Muscle layer of duodenum (tissue), 2 donors: ENCODE measurements at regions not wholly inside any gene's neighbourhood (a gene's known extent, or its start where the extent isn't known, plus 50 kb on each side); places are given as distances from the start of the nearest gene placed in this dataset.

ENCODE experiments used
- H3K27ac ChIP-seq: one replicate; pipeline ENCODE4 v1.7.0; 2013; ENCODE audit warnings: mild to moderate bottlenecking, low read length
- H3K27me3 ChIP-seq: one replicate; pipeline ENCODE4 v1.7.0; 2013; ENCODE audit warnings: low read depth, mild to moderate bottlenecking, control low read depth, low read length
- H3K36me3 ChIP-seq, 2 donors: one replicate each; pipeline ENCODE4 v1.7.0; 2013; ENCODE audit warnings: low read length in 2 of 2, control low read depth in 1 of 2, mild to moderate bottlenecking in 1 of 2; ENCODE audit not compliant: insufficient read depth in 2 of 2, control insufficient read depth in 1 of 2
- H3K4me1 ChIP-seq, 2 donors: one replicate each; pipeline ENCODE4 v1.7.0; 2013; ENCODE audit warnings: low read length in 2 of 2, mild to moderate bottlenecking in 2 of 2, control low read depth in 1 of 2, moderate library complexity in 1 of 2; ENCODE audit not compliant: insufficient read depth in 2 of 2, control insufficient read depth in 1 of 2
- H3K4me3 ChIP-seq, 2 donors: one replicate each; pipeline ENCODE4 v1.7.0; 2013; ENCODE audit warnings: low read length in 2 of 2, low read depth in 1 of 2, mild to moderate bottlenecking in 1 of 2
- H3K9me3 ChIP-seq, 2 donors: one replicate each; pipeline ENCODE4 v1.7.0; 2013; ENCODE audit warnings: low read length in 2 of 2, control low read depth in 1 of 2, mild to moderate bottlenecking in 1 of 2; ENCODE audit not compliant: control insufficient read depth in 1 of 2
- donor health status: healthy.

GRCh38 chr2:171608168-171608567 lies 79.1 kb upstream of the DYNC1I2 start:
- Histone ChIP-seq H3K27ac (no peak overlapping the region), H3K9me3 (no peaks in the 10 kb centered on the region), H3K36me3 (no peaks in the 10 kb centered on the region), H3K4me1 (no peaks in the 10 kb centered on the region), H3K4me3 (no peak overlapping the region), H3K27me3 (no peaks in the 10 kb centered on the region)

GRCh38 chr2:171610824-171611223 lies 76.4 kb upstream of the DYNC1I2 start:
- no peaks in the 10 kb centered on the region for H3K27me3 ChIP-seq
- no peak overlapping the region for H3K4me3 ChIP-seq
- H3K36me3 ChIP-seq: no peaks in the 10 kb centered on the region
- no peak overlapping the region for H3K27ac ChIP-seq
- no peaks in the 10 kb centered on the region for H3K9me3 ChIP-seq
- no peaks in the 10 kb centered on the region for H3K4me1 ChIP-seq

DNA sequence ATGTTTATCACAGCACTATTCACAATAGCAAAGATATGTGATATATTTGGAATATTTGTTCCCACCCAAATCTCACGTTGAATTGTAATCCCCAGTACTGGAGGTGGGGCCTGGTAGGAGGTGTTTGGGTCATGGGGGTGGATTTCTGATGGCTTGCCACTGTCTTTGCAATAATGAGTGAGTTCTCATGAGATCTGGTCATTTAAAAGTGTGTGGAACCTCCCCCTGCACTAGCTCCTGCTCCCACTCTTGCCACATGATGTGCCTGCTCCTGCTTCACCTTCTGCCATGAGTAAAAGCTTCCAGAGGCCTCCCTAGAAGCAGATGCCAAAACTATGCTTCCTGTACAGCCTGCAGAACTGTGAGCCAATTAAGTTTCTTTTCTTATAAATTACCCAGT lies 72.2 kb upstream of the DYNC1I2 start:
- H3K36me3 ChIP-seq: no peaks in the 10 kb centered on the region
- H3K9me3 ChIP-seq: no peaks in the 10 kb centered on the region
- no peak overlapping the region for H3K27ac ChIP-seq
- H3K4me1 ChIP-seq: no peaks in the 10 kb centered on the region
- H3K4me3 ChIP-seq: no peak overlapping the region
- no peaks in the 10 kb centered on the region for H3K27me3 ChIP-seq

- Histone ChIP-seq H3K4me3 (no peak overlapping the region), H3K4me1 (no peaks in the 10 kb centered on the region), H3K27me3 (no peaks in the 10 kb centered on the region), H3K36me3 (no peaks in the 10 kb centered on the region), H3K9me3 (no peaks in the 10 kb centered on the region), H3K27ac (no peak overlapping the region)
These were observed 69.3 kb upstream of the DYNC1I2 start for GRCh38 chr2:171617981-171618380.

GRCh38 chr2:171625006-171625405 lies 62.3 kb upstream of the DYNC1I2 start:
- Histone ChIP-seq H3K27ac (no peak overlapping the region), H3K36me3 (no peaks in the 10 kb centered on the region), H3K4me3 (no peak overlapping the region), H3K9me3 (peaks cover 0 to 8% of the 10 kb centered on the region in 2 donors), H3K27me3 (no peaks in the 10 kb centered on the region), H3K4me1 (no peaks in the 10 kb centered on the region)

- peak overlapping the region in 1 of 2 donors; percentile 17 for H3K4me3 ChIP-seq
- no peak overlapping the region for H3K27ac ChIP-seq
- H3K9me3 ChIP-seq: peaks cover 5 to 18% of the 10 kb centered on the region in 2 donors
- H3K36me3 ChIP-seq: no peaks in the 10 kb centered on the region
- no peaks in the 10 kb centered on the region for H3K27me3 ChIP-seq
- H3K4me1 ChIP-seq: no peaks in the 10 kb centered on the region
These were observed 60.3 kb upstream of the DYNC1I2 start for GRCh38 chr2:171626949-171627348.

GRCh38 chr2:171627412-171627811 lies 59.9 kb upstream of the DYNC1I2 start:
- H3K4me1 ChIP-seq: no peaks in the 10 kb centered on the region
- no peaks in the 10 kb centered on the region for H3K27me3 ChIP-seq
- peak overlapping the region in 1 of 2 donors; percentile 17 for H3K4me3 ChIP-seq
- H3K27ac ChIP-seq: no peak overlapping the region
- peaks cover 5 to 23% of the 10 kb centered on the region in 2 donors for H3K9me3 ChIP-seq
- no peaks in the 10 kb centered on the region for H3K36me3 ChIP-seq

DNA sequence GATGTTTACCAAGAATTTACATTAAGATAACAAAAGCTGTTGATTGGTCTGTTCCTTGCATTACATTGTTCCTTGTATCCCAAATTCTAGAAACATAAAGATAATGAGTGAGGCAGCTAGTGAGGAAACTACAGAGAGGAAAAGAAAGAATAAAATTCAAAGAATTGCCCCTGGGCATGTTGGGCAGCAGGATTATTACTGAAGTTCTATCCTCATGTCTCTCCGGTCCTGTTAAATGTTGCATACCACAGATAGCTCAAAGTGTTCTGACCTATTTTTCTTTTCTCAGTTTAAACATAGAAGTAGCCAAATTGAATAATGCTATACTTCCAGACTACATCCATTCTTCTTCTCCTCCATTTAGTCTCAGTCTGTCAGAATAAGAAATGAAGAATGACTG lies 58.2 kb upstream of the DYNC1I2 start:
- Histone ChIP-seq H3K9me3 (peaks cover 5 to 23% of the 10 kb centered on the region in 2 donors), H3K27me3 (no peaks in the 10 kb centered on the region), H3K4me3 (no peak overlapping the region), H3K4me1 (no peaks in the 10 kb centered on the region), H3K27ac (no peak overlapping the region), H3K36me3 (no peaks in the 10 kb centered on the region)

GRCh38 chr2:171630089-171630770 lies 57.0 kb upstream of the DYNC1I2 start:
- Histone ChIP-seq H3K27me3 (no peaks in the 10 kb centered on the region), H3K4me1 (no peaks in the 10 kb centered on the region), H3K4me3 (no peak overlapping the region), H3K36me3 (no peaks in the 10 kb centered on the region), H3K9me3 (peaks cover 5 to 23% of the 10 kb centered on the region in 2 donors), H3K27ac (no peak overlapping the region)

GRCh38 chr2:171630812-171631626 lies 56.2 kb upstream of the DYNC1I2 start:
- Histone ChIP-seq H3K9me3 (peaks cover 5 to 23% of the 10 kb centered on the region in 2 donors), H3K27ac (no peak overlapping the region), H3K27me3 (no peaks in the 10 kb centered on the region), H3K4me1 (no peaks in the 10 kb centered on the region), H3K4me3 (no peak overlapping the region), H3K36me3 (no peaks in the 10 kb centered on the region)
